ENCODE measurements at regions not wholly inside any gene's neighbourhood (a gene's known extent, or its start where the extent isn't known, plus 50 kb on each side); places are given as distances from the start of the nearest gene placed in this dataset.

GRCh38 chr10:124292911-124293615 lies 125.7 kb downstream of the OAT start:
- no peak overlapping the region for H3K4me3 ChIP-seq (ENCODE audit: low read length)
- TF ChIP-seq, protein P1, sequence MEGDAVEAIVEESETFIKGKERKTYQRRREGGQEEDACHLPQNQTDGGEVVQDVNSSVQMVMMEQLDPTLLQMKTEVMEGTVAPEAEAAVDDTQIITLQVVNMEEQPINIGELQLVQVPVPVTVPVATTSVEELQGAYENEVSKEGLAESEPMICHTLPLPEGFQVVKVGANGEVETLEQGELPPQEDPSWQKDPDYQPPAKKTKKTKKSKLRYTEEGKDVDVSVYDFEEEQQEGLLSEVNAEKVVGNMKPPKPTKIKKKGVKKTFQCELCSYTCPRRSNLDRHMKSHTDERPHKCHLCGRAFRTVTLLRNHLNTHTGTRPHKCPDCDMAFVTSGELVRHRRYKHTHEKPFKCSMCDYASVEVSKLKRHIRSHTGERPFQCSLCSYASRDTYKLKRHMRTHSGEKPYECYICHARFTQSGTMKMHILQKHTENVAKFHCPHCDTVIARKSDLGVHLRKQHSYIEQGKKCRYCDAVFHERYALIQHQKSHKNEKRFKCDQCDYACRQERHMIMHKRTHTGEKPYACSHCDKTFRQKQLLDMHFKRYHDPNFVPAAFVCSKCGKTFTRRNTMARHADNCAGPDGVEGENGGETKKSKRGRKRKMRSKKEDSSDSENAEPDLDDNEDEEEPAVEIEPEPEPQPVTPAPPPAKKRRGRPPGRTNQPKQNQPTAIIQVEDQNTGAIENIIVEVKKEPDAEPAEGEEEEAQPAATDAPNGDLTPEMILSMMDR (IDR thresholded peaks at IDR 0.05; ENCODE audit: insufficient read depth, low read depth, low read length, missing control alignments), result no peak
- DNase-seq (ENCODE audit: low read depth), result no peak

DNA sequence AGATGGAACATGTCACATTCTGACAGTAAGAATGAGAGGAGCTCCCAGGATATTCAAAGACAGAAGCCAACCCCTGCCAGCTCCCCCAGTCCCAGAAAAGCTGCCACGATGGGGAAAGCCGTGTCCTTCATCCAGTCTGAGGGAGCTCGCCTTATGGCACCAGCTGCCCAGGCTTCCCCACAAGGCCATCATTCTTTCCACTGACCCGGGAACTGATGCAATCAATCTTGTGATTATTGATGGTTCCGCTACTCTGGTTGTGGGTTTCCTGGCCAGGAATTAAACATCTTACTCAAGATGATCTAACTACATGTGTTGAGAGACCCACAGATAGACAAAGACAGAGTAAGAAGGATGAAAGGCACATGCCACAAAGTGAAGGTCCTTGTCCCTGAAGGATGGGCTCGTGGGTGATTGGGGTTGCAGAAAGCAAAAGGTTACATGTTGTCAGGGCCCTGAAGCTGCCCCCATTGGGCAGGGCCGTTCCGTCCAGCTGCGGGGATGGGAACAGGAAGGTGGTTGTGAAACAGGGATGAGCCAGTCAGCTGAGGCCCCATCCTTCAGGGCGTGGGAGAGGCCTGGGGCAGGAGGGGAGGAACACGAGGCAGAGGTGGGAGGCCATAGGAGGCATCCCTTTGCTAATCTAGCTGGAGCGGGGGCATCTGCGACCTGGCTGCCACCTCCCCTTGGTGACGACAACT lies 127.6 kb downstream of the OAT start:
- TF ChIP-seq, protein P1 (IDR thresholded peaks at IDR 0.05; ENCODE audit: insufficient read depth, low read depth, low read length, missing control alignments), result no peak
- no peak overlapping the region for H3K4me3 ChIP-seq (ENCODE audit: low read length)
- DNase-seq (ENCODE audit: low read depth), result peak; percentile 29

DNA sequence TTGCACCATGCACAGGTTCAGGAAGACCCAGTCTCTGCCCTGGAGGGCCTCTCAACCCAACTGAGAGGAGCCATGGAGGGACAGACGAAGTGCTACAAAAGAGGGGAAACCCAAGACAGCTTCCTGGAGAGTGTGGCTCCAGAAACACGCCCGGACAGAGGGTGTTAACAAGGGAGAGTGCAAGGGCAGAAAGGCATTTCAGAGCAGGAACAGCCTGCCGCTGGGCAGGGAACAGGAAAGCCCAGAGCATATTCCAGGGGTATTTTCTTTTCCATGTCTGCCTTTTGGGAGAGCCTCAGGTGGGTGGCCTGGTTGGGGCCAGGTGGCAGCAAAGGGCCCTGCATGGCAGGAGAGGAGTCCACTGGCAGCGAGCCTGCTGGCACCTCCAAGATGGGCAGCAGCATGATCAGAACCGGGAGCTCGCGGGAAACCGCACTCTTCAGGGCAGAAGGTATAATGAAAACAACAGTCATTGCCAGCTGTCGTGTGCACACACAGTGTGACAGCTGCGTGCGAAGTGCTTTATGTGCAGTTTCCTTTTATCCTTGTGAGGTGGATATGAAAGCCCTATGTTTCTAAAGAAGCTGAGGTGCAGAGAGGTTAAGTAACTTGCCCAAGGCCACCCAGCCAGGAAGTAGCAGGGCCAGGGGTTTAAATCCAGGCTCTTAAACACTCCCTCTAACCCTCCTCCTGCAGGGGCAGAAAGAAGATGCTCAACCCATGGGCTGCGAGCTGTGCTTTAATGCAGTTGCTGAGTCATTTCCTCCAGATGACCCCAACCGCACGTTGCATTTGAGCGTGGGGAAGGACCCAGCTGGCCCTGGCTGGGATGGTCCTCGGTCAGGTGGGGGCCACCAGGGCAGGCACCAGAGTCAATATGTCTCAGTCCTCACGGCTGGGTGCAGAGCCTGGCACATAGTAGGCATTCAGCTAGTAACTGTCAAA lies 128.6 kb downstream of the OAT start:
- TF ChIP-seq, protein P1 (IDR thresholded peaks at IDR 0.05; ENCODE audit: insufficient read depth, low read depth, low read length, missing control alignments), result no peak
- no peak overlapping the region for H3K4me3 ChIP-seq (ENCODE audit: low read length)
- no peak for DNase-seq (ENCODE audit: low read depth)

GRCh38 chr10:124288928-124289850 lies 129.5 kb downstream of the OAT start:
- DNase-seq (ENCODE audit: low read depth), result no peak
- TF ChIP-seq, protein P1 (IDR thresholded peaks at IDR 0.05; ENCODE audit: insufficient read depth, low read depth, low read length, missing control alignments), result no peak
- H3K4me3 ChIP-seq (ENCODE audit: low read length), result no peak overlapping the region

DNA sequence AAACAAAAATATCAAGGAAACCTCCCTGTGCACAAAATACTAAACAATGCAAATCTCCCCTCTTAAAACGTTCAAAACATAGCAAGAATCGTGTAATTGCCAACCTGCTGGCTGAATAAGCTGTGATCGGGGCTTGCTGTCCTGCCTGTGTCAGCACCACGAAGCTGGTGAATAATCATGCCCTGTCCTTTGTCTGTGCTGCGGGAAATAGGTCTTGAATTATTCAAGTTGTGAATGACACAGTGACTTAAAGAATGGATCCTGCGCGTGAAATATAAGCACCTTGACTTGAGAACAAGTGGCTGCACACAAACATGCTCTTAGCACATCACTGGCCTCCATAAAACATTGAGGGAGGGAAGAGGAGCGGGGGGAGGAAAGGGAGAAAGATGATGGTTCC lies 130.2 kb downstream of the OAT start:
- H3K4me3 ChIP-seq (ENCODE audit: low read length), result no peak overlapping the region
- TF ChIP-seq, protein P1 (IDR thresholded peaks at IDR 0.05; ENCODE audit: insufficient read depth, low read depth, low read length, missing control alignments), result no peak
- no peak for DNase-seq (ENCODE audit: low read depth)

DNA sequence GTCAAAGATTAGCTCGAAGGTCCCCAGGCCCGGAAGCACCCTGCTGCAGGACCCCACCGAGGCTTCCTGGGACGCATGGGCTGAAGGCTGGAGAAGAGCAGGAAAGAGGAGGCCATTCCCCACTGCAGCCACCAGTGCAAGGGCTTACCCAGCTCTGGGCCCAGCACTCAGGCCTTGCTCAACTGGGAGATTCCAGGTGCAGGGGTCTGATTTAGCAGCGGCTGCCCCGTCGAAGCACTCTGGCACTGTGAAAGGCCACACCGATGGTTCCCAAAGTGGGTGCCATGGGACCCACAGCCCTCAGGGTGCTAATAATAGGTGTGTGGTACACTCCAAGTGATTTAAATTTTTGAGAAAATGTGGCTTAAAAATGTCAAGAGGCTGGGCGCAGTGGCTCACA lies 130.9 kb downstream of the OAT start:
- TF ChIP-seq, protein P1 (IDR thresholded peaks at IDR 0.05; ENCODE audit: insufficient read depth, low read depth, low read length, missing control alignments), result no peak
- H3K4me3 ChIP-seq (ENCODE audit: low read length), result no peak overlapping the region
- no peak for DNase-seq (ENCODE audit: low read depth)
